SJCRH30 (cell line): ENCODE measurements at regions not wholly inside any gene's neighbourhood (a gene's known extent, or its start where the extent isn't known, plus 50 kb on each side); places are given as distances from the start of the nearest gene placed in this dataset.
"Not testable (repeated sequence)": the region's sequence is repeated elsewhere in the genome, so short reads cannot be mapped to it uniquely, and the experiment has no call there.

ENCODE experiments used
- DNase-seq, 2 experiments: peaks; one replicate each; pipeline ENCODE4 v3.0.0-alpha.2; 2015 to 2020
- H3K27ac ChIP-seq: fragments of 250-450 bp; sonication (Bioruptor Pico); 2 replicates; pipeline ENCODE4 v1.5.1; 2020; ENCODE audit warnings: mild to moderate bottlenecking, moderate library complexity
- H3K27me3 ChIP-seq: fragments of 250-450 bp; sonication (Bioruptor Pico); 2 replicates; pipeline ENCODE4 v1.5.1; 2020; ENCODE audit warnings: mild to moderate bottlenecking, moderate library complexity
- H3K36me3 ChIP-seq: fragments of 250-450 bp; sonication (Bioruptor Pico); 2 replicates; pipeline ENCODE4 v1.5.1; 2020; ENCODE audit warnings: mild to moderate bottlenecking, moderate library complexity
- H3K4me1 ChIP-seq: fragments of 250-450 bp; sonication (Bioruptor Pico); 2 replicates; pipeline ENCODE4 v1.5.1; 2020; ENCODE audit warnings: mild to moderate bottlenecking, moderate library complexity
- H3K4me3 ChIP-seq: fragments of 250-450 bp; sonication (Bioruptor Pico); 2 replicates; pipeline ENCODE4 v1.5.1; 2020; ENCODE audit warnings: mild to moderate bottlenecking, moderate library complexity
- H3K9me3 ChIP-seq: fragments of 250-450 bp; sonication (Bioruptor Pico); replicated peaks from 2 replicates; pipeline ENCODE4 v1.5.1; 2020; ENCODE audit warnings: mild to moderate bottlenecking, moderate library complexity

DNA sequence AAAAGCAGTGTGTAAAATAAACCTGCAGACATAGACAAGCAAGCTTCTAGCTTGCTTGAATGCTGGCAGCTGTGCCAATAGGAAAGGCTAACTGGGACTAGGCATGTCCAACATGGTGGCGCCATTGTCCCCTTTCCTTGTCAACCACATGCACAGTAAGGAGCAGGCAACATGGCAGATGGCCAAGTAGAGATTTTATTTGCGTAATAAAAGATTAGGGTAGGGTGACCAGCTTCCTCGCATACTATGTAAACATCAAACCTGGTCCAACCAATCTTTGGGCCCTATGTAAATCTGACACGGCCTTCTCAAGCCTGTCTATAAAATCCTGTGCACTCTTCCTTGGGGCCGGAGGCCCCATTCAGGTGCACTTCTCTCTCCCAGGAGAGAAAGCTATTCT is 575.4 kb upstream of the GOLIM4 start:
- no peaks in the 10 kb centered on the region for H3K36me3 ChIP-seq
- no peak overlapping the region for H3K4me3 ChIP-seq
- DNase-seq: peak; percentile 10 to 29
- H3K4me1 ChIP-seq: no peaks in the 10 kb centered on the region
- H3K9me3 ChIP-seq: no peaks in the 10 kb centered on the region
- H3K27ac ChIP-seq: no peak overlapping the region
- H3K27me3 ChIP-seq: no peaks in the 10 kb centered on the region

DNA sequence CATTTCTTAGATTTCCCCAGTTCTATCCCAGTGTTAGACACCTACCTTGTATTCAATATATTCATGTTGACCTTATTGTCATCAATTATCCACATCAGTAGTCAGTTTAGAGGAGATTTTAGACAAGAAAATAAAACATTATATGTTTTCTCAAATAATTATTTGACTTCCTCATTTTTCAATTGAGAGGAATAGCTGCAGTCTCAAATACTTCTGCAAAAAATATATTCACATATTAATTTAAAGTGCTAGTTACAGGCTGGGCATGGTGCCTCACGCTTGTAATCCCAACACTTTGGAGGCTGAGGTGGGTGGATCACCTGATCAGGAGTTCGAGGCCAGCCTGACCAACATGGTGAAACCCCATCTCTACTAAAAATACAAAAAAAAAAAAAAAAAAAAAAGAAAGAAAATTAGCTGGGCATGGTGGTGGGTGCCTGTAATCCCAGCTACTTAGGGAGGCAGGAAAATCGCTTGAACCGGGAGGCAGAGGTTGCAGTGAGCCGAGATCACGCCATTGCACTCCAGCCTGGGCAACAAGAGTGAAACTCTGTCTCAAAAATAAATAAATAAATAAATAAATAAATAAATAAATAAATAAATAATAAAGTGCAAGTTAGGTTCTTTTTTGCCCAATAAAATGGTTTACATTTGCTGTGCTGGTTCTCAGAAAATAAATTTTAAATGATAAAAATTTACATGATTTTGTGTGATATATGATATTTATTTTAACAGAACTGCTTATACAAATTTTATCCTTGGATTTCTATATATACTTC is 565.3 kb upstream of the GOLIM4 start:
- not testable (repeated sequence) for H3K4me3 ChIP-seq

DNA sequence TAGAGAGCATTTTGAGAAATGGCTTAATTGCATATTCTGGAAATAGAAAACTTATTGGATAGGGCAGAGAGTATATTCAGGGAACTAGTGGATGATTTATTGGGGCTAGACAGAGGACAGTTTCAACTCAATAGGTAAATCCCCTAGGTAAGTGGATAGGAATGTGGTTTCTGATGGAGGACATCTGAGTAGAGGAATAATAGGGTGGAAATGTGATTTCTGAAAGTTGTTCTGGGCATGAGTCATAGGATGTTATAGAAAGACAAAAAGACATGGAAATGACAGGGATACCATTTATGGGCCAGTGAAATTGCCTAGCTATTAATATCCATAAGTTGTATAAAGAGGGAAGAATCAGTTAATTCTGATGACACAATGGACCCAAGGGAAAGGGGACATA is 563.3 kb upstream of the GOLIM4 start:
- H3K4me1 ChIP-seq: no peaks in the 10 kb centered on the region
- DNase-seq: no peak
- H3K27ac ChIP-seq: no peak overlapping the region
- no peak overlapping the region for H3K4me3 ChIP-seq
- H3K36me3 ChIP-seq: no peaks in the 10 kb centered on the region
- no peaks in the 10 kb centered on the region for H3K27me3 ChIP-seq
- no peaks in the 10 kb centered on the region for H3K9me3 ChIP-seq

More for the DNA sequence above, 565.3 kb upstream of the GOLIM4 start:
- not testable (repeated sequence) for H3K9me3 ChIP-seq, H3K27ac ChIP-seq, H3K4me1 ChIP-seq, H3K36me3 ChIP-seq, DNase-seq, H3K27me3 ChIP-seq

DNA sequence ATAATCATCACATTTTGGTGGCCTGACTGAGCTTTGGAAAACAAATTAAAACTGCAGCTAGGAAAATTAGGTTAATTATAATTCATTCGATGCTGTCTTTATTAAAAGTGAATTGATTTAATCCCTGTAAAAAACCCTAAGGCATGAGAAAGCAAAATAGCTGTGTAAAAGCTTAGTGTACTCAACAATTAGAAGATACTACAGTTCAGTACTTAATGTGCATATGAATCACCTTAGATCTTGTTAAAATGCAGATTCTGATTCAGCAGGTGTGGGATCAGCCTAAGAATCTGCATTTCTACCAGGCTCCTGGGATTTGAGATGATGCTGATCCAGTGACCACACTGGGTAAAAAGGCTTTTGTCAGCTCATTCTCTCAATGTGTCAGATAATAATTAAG is 559.9 kb upstream of the GOLIM4 start:
- no peak overlapping the region for H3K27ac ChIP-seq
- no peaks in the 10 kb centered on the region for H3K9me3 ChIP-seq
- no peaks in the 10 kb centered on the region for H3K27me3 ChIP-seq
- no peaks in the 10 kb centered on the region for H3K36me3 ChIP-seq
- H3K4me1 ChIP-seq: no peaks in the 10 kb centered on the region
- DNase-seq: no peak
- H3K4me3 ChIP-seq: no peak overlapping the region

DNA sequence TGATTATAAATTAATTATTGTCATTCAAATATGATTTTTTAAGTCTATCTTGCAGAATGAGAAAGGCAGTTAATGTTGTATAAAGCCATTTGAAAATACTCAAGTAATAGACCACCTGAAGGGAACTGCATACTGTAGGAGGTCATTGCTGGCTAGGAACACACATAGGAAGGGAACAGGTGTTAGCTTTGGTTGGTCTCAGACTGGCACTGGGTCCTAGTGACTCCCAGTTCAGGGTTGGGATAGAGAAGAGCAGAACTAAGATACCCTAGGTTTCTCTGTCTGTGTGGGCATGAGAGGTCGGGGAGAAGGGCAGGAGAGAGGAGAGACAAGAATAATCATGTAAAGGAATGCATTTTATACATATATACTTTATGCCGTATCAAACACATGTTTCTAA is 559.0 kb upstream of the GOLIM4 start:
- H3K36me3 ChIP-seq: no peaks in the 10 kb centered on the region
- no peak overlapping the region for H3K27ac ChIP-seq
- H3K4me3 ChIP-seq: no peak overlapping the region
- H3K9me3 ChIP-seq: no peaks in the 10 kb centered on the region
- no peaks in the 10 kb centered on the region for H3K27me3 ChIP-seq
- DNase-seq: no peak
- H3K4me1 ChIP-seq: no peaks in the 10 kb centered on the region

DNA sequence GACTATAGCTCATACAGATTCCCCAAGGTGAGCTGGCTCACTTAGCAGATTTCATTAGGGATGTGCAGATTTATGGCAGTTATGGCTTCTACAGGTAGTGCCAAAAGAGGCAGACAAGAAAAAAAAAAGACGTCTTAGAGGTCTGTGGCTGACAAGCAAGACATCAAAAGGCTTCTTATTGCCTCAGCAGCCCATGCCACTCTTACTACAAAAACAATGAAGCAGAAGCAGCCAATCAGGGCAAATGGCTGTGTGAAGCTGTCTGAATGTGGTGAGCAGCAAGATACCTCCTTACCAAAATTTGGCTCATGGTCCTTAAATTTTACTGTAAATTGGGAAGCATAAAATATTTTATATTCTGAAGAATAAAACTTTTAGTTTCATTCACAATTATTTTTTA is 557.5 kb upstream of the GOLIM4 start:
- no peak overlapping the region for H3K27ac ChIP-seq
- DNase-seq: no peak
- no peaks in the 10 kb centered on the region for H3K27me3 ChIP-seq
- H3K4me3 ChIP-seq: no peak overlapping the region
- no peaks in the 10 kb centered on the region for H3K4me1 ChIP-seq
- no peaks in the 10 kb centered on the region for H3K9me3 ChIP-seq
- no peaks in the 10 kb centered on the region for H3K36me3 ChIP-seq

DNA sequence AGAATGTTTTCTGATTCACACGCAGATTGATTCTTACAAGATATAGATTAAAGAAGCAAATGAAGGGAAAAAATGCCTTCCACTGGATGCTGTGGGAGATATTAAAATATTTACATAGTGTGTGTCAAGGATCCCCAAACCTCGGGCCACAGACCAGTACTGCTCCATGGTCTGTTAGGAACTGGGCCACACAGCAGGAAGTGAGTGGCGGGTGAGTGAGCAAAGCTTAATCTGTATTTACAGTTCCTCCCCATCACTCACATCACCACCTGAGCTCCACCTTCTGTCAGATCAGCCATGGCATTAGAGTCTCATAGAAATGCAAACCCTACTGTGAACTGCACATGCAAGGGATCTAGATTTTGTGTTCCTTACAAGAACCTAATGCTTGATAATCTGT is 552.6 kb upstream of the GOLIM4 start:
- Histone ChIP-seq H3K9me3 (no peaks in the 10 kb centered on the region), H3K4me1 (no peaks in the 10 kb centered on the region), H3K27ac (no peak overlapping the region)

DNA sequence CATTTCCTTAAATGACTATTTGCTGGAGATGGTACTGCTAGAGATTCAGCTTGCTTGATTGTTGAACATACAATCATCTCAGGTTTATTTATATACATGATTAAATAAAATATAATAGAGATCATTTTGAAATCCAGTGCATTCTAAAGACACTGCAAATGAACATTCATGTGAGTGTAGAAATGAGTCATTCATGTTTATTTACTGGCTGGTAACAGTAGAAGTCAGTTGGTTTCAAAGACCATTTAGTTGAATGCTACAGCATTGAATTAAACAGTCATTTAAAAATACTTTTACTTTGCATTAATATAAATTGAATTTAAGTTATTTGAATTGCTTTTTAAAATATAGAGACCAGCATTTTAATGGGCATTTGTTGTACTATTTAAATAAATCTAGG is 551.9 kb upstream of the GOLIM4 start:
- H3K36me3 ChIP-seq: no peaks in the 10 kb centered on the region
- no peaks in the 10 kb centered on the region for H3K4me1 ChIP-seq
- H3K27me3 ChIP-seq: no peaks in the 10 kb centered on the region
- DNase-seq: no peak
- no peak overlapping the region for H3K27ac ChIP-seq
- no peaks in the 10 kb centered on the region for H3K9me3 ChIP-seq
- no peak overlapping the region for H3K4me3 ChIP-seq

More for the DNA sequence above, 552.6 kb upstream of the GOLIM4 start:
- Histone ChIP-seq H3K36me3 (no peaks in the 10 kb centered on the region), H3K4me3 (no peak overlapping the region), H3K27me3 (no peaks in the 10 kb centered on the region)
- DNase-seq: no peak

DNA sequence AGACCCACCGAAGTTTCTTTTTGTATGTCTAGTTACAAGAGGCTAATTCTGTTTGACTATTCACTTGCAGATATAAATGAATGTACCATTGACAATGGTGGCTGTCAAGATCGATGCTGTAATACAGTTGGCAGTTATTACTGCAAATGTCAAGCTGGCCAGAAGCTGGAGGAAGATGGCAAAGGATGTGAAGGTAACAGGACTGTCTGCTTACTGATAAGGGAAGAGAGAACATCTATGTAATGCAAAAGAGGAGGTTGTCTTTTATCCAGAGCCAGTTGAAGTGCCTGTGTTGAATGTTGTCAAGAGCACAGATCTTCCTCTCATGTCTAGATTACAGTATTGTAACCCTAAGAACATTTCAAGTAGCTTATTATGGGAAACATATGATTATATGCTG is 549.5 kb upstream of the GOLIM4 start:
- Histone ChIP-seq H3K4me1 (no peaks in the 10 kb centered on the region), H3K36me3 (no peaks in the 10 kb centered on the region), H3K27me3 (no peaks in the 10 kb centered on the region), H3K27ac (no peak overlapping the region), H3K9me3 (no peaks in the 10 kb centered on the region), H3K4me3 (no peak overlapping the region)
- DNase-seq: no peak

DNA sequence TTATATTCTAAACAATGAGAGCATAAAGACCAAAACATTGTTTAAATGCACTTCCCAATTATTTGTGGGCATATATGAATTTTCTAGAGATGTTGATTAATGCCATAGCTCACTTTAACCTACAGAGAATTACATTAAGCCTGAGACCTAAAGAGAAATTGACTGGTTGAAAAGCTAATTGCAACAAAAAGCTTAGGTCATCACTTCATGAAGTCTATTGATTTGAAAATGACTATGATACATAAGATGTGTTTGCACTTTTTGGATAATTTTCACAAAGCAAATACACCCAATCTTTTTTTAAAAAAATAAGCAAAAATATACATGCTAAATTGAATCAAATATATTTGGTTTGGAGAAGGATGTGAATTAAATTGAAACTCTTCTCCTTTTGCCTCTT is 532.8 kb upstream of the GOLIM4 start:
- H3K4me3 ChIP-seq: no peak overlapping the region
- no peak overlapping the region for H3K27ac ChIP-seq
- no peaks in the 10 kb centered on the region for H3K36me3 ChIP-seq
- no peaks in the 10 kb centered on the region for H3K4me1 ChIP-seq
- no peaks in the 10 kb centered on the region for H3K9me3 ChIP-seq
- DNase-seq: no peak
- H3K27me3 ChIP-seq: no peaks in the 10 kb centered on the region

DNA sequence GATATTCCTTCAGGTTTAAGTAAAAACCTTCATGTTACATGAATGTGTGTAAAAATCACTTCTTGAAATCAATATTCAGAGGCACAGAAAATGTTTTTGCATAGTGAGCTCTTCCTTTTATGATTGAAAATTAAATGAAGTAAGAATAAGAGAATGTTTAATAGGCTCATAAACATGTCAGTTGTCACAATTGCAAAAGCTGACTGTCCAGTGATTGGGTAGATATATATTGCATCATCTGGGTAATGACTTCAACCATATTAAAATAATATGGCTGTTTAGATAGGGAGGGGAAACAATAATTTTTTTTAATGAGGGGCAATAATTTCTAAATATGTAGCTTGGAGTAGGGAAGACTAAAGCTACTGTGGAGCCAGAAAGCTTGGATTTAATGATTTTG is 529.8 kb upstream of the GOLIM4 start:
- H3K27me3 ChIP-seq: no peaks in the 10 kb centered on the region
- H3K4me1 ChIP-seq: no peaks in the 10 kb centered on the region
- no peak for DNase-seq
- H3K9me3 ChIP-seq: no peaks in the 10 kb centered on the region
- H3K27ac ChIP-seq: no peak overlapping the region
- no peak overlapping the region for H3K4me3 ChIP-seq
- H3K36me3 ChIP-seq: no peaks in the 10 kb centered on the region

DNA sequence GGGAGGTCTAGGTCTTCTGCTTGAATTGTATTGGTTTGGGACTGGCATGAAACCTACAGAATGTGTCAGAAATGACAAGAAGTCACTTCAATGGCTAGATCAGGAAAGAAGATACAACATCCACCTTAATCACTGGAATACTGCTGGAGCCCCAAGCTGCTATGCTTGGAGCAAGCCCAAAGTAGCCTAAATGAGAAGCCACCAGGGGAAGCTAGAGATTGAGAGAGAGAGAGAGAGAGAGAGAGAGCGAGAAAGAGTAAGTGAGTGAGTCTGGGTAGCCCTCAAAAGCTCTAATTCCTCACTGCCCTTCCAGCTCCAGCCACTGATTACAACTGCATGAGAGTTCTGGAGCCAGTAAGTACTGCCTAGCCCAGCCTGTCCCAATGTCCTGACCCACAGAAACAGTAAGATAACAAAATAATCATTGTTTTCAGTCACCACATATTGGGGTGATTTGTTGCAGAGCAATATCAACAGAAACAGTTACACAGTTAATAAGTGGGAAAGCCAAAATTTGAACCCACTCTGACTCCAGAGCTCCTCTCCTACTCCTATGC is 529.2 kb upstream of the GOLIM4 start:
- H3K36me3 ChIP-seq: no peaks in the 10 kb centered on the region
- H3K4me3 ChIP-seq: no peak overlapping the region
- no peak overlapping the region for H3K27ac ChIP-seq
- no peak for DNase-seq
- H3K27me3 ChIP-seq: no peaks in the 10 kb centered on the region
- H3K9me3 ChIP-seq: no peaks in the 10 kb centered on the region
- no peaks in the 10 kb centered on the region for H3K4me1 ChIP-seq

DNA sequence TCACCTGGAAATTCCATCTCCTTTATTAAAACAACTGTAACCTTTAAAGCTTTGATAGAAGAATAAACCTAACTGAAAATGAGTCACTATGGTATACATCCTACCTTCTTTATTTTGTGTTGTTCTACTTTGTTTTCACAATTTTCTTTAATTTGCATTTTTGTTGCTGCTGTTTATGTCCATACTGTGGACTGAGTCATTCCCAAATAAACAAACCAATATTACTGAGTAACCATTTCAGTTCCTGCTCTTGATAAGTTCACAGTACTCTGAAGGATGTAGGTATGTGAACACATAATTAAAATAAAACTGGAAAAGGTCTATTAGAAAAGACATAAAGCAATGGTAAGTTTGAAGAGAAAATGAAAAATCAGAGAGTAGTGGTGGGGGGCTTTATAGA is 528.5 kb upstream of the GOLIM4 start:
- Histone ChIP-seq H3K4me3 (no peak overlapping the region), H3K27ac (no peak overlapping the region), H3K36me3 (no peaks in the 10 kb centered on the region), H3K27me3 (no peaks in the 10 kb centered on the region), H3K9me3 (no peaks in the 10 kb centered on the region), H3K4me1 (no peaks in the 10 kb centered on the region)
- DNase-seq: no peak

DNA sequence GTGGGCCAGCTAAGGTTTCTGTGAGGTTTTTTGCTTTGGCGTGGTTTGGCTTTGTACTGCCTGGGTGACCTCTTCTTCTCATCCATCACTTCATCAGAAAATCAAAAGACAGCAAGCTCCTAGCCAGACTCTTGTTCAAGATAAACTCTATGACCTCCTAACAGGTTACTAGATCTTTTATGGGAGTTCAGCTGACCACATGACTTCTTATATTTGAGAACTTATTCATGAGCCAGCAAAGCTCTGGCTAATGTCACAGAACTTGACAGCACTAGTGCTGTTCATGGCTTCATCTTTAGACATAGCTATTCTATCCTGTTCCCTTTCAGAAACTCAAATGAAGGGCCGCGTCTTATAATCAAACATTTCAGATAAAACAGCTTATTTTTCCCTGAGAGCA is 527.1 kb upstream of the GOLIM4 start:
- DNase-seq: no peak
- Histone ChIP-seq H3K4me1 (no peaks in the 10 kb centered on the region), H3K27me3 (no peaks in the 10 kb centered on the region), H3K27ac (no peak overlapping the region), H3K36me3 (no peaks in the 10 kb centered on the region), H3K9me3 (no peaks in the 10 kb centered on the region), H3K4me3 (no peak overlapping the region)

DNA sequence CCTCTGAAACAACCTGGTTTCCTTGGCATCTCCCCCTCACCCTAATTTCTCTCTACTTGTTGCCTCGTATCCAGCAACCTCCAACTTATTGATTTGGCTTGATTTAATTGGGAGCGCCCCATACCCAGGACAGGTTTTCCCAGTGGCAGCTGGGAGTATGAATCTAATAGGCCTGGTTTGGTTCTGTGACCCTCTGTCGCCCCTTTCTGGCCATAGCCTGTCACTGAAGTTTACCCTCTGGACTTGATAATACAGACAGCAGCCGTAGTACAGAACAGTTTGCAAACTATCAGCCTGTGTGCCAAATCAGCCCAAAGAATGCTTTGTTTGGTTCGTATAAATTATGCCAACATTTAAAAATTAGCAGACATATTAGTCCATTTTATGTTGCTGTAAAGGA is 525.1 kb upstream of the GOLIM4 start:
- DNase-seq: peak; percentile 24 to 60
- H3K27me3 ChIP-seq: no peaks in the 10 kb centered on the region
- no peaks in the 10 kb centered on the region for H3K9me3 ChIP-seq
- H3K4me3 ChIP-seq: no peak overlapping the region
- H3K27ac ChIP-seq: no peak overlapping the region
- no peaks in the 10 kb centered on the region for H3K36me3 ChIP-seq
- no peaks in the 10 kb centered on the region for H3K4me1 ChIP-seq

DNA sequence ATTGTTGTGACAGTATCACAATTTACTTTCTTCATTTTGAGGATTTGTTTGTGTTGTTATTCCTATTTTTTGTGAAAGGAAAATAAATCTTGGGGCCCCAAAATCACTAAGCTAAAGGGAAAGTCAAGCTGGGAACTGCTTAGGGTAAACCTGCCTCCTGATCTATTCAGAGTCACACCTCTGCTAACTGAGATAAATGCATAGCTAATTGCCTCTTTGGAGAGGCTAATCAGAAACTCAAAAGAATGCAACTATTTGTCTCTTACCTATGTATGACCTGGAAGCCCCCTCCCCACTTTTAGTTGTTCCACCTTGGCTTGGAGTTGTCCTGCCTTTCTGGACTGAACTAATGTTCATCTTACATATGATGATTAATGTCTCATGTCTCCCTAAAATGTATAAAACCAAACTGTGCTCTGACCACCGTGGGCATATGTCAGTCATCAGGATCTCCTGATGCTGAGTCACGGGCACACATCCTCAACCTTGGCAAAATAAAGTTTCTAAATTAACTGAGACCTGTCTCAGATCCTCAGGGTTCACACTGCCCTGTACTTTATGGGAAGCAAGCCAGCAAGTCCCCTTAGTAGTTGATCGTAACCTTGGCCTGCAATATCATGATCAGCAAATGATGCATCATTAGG is 523.2 kb upstream of the GOLIM4 start:
- Histone ChIP-seq H3K4me1 (no peaks in the 10 kb centered on the region), H3K4me3 (no peak overlapping the region), H3K27ac (no peak overlapping the region), H3K27me3 (no peaks in the 10 kb centered on the region; the same call in 1 of the 2 replicates), H3K9me3 (no peaks in the 10 kb centered on the region), H3K36me3 (no peaks in the 10 kb centered on the region)
- no peak for DNase-seq
